ENCODE measurements at regions not wholly inside any gene's neighbourhood (a gene's known extent, or its start where the extent isn't known, plus 50 kb on each side); places are given as distances from the start of the nearest gene placed in this dataset.

DNA sequence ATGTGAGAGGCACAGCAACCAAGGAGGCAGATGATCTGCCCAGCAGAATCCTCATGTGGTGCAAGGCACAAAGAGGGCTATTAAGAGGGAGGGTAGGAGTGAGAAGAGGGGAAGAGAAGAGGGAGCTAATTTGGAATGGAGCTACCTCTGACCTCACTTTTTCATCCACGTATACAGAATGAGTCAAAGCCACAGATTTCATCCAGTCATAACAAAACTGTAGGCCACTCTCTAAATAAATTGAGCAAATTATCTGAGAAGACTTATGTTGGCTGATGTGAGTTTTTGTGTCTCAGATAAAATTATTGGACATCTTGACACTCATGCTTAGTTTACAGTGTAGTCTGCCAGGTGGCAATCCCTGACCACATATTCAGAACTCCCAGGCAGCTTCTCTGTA is 325.6 kb downstream of the TTLL7 start:
- no peak for DNase-seq (ENCODE audit: low read depth)

DNA sequence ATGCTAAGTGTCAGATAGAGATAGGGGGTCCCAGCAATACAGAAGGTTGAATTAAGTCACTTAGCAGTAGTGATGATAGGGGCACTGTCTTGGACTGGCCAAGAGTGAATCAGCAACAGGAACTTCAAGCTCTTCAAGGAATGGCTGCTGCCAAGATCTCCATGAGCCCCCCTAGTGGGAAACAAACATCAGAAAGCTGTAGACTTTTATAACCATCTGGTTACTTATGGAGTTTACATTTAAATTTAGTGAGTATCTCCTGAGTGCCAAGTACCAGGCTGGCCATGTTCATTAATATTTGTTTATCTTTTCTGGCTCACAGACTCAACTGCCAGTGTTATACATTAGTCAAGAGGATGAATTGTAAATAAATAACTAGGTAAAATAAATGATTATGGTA is 327.3 kb downstream of the TTLL7 start:
- no peak for DNase-seq (ENCODE audit: low read depth)

DNA sequence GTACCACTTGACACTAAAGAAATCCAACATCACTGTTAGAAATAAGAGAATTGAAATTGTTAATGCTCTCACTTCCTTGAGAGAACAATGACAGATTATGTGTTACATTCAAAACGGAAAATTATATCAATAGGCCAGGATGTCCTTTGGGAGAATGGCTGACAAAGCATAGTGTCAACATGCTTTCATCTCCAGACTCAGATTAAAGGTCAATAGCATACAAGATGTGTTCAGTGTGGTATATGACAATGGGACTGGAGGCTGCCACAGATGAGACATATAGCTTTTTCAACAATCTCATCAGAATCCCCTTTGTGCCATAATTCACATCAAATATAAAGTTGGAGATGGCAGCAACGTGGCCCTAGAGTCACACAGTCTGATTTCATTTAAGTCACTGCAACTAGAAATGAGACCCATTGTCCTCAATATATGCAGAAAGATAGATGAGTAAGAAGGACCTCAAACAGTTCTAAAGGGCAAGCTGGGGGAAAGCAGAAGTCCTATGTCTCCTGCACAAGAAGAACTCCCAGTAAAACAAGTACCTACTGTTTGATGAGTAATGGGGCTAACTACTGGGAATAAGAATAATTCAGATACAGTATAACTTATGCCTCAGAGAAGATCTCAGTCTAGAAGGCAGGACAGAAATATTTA is 327.9 kb downstream of the TTLL7 start:
- no peak for DNase-seq (ENCODE audit: low read depth)

DNA sequence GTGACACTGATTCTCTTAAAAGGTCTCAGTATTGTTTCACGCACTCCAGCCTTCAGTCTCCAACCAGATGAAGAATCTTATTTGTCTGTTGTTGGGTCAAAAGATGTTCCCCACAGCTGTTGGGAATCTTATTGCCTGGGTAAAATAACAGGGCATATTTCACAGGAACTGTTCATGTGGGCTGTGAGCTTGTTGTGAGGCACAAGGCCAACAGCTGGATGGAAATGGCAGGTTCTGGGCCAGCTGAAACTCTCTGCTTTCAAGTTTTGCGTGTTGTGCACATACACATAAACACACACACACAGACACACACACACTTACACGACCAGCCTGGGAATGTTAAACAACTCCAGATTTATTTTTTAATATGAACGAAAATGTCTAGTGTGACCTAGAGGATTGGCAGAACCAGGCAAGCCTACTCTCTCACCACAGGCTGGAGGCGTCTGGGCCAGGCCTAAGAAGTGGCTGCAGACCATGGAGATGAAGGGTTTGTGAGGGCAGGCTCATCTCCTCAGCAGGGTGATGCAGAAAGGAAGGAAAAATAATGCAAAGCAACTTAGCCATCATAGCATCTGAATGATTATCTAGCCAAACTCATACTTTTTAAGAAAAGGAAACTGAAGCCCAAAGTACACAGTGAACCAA is 357.0 kb downstream of the TTLL7 start:
- no peak for DNase-seq (ENCODE audit: low read depth)

DNA sequence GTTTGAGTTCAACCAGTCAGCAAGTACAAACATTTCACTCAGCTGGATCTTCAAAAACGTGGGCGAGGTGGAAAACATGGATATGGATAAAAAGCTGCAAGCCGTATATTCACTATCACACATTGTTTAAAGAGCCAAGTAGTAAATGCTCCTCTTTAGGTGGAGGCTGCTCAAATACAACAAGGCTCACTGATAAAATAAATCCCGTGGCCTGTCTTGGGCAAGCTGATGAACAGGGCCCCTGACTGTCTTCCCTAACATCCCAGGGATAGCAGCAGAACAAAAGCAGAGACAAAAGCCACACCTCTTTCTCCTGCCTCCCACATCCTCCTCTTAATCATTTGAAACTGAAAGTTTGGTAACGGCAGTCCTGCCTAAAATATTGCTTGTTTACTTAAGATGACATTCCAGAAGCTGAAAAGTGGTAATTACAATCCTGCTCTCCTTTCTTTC is 357.7 kb downstream of the TTLL7 start:
- DNase-seq (ENCODE audit: low read depth): peak; percentile 43

DNA sequence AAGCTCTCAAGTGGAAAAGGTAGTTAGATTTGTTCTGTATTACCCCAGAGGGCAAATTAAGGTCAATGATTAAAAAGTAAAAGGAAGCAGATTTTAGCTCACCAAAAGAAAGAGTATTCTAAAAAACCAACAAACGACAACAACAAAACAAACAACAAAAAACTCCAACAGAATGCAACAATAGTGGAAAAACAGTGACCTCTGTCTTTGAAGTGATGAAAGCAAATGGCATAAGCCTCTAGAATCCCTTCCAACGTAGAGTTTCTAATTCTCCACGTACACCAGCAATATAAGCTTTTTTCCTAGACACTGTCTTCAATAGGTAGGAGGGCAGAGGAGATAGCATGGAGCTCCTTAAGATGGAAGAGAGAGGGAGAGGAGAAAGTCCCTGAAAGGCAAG is 359.1 kb downstream of the TTLL7 start:
- DNase-seq (ENCODE audit: low read depth): no peak

DNA sequence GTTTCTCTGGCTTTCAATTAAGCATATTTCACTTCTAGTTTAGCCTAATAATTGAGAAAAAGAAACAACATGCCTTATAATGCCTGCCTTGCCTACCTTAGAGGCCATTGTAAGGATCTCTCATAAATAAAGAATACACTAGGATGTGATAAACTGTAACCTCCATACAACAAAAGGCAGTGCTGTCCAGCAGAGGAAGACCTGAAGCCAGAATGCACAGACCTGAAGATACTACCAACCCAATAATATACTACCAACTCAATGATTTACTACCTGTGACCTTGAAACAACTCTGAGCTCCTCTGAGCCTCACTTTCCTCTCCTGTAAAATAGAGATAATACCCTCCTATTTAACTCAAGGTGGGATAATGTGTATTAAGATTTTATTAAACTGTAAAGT is 361.3 kb downstream of the TTLL7 start:
- no peak for DNase-seq (ENCODE audit: low read depth)

DNA sequence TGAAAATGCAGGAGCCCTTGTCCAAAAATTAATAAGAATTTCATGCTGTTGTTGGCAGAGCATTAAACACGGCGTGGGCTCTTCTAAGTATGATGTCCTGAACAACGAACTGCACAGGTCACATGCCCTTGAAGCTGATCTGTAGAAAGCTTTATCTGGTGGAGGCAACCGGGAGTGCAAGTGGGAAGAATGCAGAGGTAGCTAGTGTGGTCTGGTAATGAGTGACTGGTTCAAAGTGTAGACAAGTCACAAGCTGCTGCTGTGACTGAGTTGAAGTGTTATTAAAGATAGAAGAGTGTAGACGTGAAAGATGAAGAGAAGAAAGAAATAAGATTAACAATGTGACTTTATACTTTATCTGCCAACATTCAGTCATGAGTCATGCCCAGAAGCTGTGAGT is 361.9 kb downstream of the TTLL7 start:
- DNase-seq (ENCODE audit: low read depth): no peak

DNA sequence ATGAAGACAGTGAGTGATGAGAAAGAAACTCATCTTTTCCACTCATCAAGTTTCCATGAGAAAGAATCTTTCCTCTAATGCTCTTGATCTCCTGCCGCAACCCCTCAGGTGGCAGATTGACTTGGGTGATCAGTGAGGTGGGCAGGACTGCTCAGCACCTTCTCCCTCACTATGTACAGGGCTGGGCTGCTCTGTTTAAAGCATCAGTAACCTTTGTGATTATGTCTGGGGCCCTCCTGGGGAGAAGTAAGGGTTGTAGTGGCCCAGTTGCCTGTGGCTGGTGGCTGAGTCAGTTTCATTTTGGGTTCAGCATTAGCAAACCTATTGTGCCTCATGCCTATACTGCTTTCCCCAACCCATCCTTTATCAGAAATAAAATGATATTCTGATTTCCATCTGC is 366.0 kb downstream of the TTLL7 start:
- DNase-seq (ENCODE audit: low read depth): no peak

DNA sequence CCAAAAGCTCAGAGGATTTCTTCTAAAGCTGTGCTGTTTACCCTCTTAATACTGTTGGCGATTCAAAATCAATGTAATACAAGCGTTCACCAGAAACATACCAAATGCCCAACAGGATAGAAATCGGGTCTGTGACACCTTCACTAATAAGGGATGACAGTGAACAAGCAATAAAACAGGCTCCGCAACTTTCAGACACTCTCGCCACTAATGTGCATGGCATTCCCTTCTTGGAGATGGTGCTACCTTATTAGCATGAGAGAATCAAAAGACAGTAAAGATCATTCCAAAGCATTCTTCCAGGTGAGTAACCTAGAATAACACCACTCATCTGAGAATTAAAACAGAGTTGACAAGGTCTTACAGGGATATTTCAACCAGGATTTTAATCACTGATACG is 367.1 kb downstream of the TTLL7 start:
- no peak for DNase-seq (ENCODE audit: low read depth)

DNA sequence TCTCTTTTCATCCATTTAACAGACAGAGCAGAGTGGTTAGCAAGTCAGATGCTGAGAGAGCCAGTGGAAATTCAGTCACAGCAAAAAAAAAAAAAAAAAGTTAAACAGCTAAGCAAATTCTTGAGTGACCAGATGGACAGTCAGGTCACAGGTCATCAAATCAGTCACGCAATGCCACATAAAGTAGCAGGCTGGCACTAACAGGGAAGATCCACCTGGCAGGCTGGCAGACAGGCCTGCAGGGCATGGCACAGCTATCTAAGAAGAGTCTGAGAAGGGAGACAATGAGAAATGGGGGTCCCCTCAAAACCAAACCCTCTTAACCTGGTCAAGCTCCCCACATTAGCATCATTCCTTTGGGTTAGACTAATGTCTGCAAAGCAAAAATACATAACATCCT is 371.9 kb downstream of the TTLL7 start:
- no peak for DNase-seq (ENCODE audit: low read depth)

DNA sequence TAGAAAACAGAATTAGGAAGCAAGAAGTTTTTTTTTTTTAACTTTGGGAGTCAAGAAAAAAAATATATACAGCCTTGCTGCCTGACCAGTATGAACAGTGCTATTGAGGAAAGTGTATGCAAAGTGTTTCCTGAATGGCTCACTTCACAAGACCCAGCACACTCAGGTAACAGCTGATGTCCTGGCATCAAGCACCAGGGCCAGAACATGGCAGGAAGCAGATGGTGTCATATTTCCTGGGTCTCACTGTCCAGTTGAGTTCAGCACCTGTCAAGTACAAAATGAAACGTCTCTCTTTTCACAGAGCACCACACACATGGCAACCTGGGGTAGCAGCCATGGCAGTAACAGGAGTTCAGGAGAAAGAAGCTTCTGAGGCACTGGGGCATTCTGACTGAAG is 372.3 kb downstream of the TTLL7 start:
- DNase-seq (ENCODE audit: low read depth): no peak

DNA sequence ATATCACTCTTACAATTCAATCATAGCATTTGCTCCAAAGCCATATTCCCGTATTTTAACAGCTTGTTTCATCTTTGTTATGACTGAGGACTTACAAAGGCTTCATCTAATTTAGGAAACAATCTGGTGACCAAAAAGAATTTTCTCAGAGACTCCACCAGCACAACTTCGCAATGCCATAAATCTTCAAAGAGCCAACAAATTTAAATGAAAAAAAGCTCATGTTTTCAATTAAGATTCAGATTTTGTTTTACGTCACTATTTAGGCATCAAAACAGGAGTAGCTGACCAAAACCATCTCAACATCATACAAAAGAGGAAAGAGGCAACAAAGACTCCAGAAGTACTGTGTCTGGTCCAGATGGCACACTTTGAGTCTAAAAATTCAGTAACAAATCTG is 373.3 kb downstream of the TTLL7 start:
- no peak for DNase-seq (ENCODE audit: low read depth)

DNA sequence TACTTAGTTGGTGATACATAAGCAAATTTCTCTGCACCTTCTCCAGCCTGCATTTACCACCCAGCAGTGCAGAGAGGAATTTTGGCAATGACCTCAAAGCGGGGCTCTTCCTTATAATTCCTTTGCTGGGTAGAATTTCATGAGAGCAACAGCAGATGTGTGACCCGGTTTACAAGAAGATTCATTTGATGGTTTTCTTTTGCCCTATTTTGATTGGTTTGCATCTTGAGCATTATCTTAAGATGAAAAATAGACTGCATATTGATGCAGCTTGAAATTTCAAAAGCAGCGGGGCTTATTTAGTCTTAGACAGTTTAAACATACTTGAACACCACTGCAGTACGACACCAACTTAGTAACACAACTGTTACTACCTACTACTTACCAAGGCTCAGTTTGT is 378.9 kb downstream of the TTLL7 start:
- DNase-seq (ENCODE audit: low read depth): no peak

DNA sequence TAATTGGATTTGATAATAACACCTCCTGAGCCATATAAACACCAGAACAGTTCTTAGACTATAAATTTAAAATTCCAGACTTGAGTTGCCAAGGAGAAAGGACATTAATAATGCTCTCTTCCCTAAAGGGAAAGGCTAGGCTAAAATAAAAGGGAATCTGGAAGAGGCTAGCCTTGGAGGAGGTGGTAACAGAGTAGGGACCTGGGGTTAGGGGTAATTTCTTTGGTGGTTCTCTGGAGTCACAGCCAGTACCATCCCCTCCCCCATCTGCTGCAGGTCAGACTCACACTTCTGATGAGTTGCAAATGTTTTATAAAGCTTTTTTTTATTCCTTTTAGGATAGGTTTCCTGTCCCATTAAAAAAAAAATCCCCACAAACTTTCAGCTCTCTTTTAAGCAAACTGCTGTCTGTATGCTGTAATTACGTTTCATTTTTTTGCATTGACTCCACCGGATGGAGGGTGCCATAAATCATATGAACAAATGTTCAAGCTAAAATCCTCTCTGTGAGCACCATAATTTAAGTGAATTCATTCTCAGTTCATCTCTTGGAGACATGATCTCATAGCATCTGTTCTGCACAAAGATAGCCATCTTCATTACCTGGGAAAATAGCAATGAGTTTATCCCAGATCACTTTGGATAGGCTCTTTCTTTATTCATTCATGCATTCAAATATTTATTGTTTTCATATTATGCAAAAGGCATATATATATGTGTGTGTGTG is 379.6 kb downstream of the TTLL7 start:
- DNase-seq (ENCODE audit: low read depth): no peak

DNA sequence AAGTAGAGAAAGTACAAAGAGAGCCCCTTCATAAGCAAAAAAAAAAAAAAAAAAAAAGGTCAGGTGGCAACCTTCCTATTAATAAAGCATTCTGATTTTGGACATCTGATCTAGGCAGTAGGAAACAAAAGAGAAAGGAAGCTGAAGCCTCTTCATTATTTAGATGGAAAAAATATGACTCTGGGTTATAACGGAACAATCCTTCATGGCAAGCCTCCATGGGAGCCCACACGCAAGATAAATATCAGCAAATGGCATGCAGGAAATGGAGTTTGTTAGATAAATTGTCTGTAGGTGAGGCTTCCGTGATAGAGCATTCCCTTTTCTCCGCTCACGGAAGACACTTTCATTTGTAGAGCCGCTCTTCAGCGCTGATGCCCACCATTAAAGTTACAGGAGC is 381.0 kb downstream of the TTLL7 start:
- no peak for DNase-seq (ENCODE audit: low read depth)

DNA sequence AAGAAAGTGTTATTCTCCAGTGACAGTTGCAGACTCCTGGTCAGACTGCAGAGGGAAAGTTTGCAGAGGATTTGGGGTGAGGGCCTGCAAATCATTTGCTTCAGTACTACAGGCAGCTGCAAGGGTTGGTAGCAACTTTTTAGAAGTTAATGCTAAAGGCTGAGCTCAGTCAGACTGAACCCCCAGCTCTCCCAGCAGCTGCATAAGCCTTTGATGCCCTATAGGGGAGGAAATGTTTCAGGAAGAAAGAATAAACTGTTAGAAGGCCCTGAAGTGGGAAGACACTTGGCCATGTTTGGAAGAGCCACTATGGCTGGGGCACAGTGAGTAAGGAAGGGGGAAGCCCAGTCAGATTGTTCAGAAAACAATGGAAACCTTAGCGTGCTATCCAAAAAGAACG is 383.6 kb downstream of the TTLL7 start:
- no peak for DNase-seq (ENCODE audit: low read depth)

DNA sequence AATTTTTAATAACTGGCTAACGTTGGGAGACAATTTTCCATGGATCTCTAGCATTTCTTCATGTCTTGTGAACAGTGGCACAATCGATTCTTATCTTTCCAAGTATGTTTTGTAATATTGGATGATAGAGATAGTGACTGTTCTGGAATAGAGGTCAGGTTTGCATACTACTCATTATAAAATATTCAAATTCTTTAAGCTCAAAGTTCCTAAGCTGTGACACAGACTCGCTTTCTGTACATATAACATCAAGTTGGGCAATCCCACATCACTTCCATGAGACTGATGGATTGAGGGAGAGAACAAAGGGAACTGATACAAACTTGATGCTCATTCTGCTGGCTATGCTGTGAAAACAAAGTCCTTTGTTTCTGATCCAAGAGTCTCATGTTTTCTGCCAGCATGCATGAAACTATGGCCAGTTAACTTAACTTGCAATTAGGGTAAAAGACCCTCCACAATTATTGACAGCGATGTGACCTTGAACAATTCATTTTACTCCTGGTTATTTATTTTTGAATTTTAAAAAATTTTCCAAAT is 392.4 kb downstream of the TTLL7 start:
- DNase-seq (ENCODE audit: low read depth): no peak

DNA sequence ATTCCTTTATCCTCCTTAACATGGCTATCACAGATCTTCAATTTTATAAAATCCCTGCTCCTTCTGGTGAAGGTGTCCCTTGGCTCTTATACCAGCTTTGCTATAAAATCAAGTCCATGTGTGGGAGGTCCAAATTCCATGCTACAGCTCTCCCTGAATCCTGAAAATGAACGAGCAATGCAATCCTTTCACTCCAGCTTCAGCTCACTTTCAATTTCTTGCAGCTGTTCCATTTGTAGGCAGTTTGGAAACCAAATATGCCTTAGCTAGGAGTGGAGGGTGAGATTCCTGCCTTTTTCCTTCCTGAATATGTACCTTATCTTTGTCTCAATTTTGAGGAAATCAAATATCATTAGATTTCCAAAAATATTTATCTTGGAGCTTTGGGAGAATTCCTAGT is 402.6 kb downstream of the TTLL7 start:
- no peak for DNase-seq (ENCODE audit: low read depth)

DNA sequence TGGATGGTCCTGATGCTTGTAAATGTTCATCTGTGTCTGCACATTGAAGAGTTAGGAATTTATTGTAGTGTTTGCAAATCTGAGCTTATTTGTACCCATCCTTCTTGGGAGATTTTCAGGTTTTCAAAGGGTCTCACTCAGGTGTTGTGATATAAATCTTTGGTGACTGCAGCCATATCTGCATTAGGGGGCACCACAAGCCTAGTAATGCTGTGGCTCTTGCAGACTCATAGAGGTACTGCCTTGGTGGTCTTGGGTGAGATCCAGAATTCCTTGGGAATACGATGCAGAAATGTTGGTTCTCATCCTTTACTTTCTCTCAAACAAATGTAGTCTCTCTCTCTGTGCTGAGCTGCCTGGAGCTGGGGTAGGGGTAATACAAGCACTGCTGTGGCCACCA is 405.9 kb downstream of the TTLL7 start:
- no peak for DNase-seq (ENCODE audit: low read depth)

DNA sequence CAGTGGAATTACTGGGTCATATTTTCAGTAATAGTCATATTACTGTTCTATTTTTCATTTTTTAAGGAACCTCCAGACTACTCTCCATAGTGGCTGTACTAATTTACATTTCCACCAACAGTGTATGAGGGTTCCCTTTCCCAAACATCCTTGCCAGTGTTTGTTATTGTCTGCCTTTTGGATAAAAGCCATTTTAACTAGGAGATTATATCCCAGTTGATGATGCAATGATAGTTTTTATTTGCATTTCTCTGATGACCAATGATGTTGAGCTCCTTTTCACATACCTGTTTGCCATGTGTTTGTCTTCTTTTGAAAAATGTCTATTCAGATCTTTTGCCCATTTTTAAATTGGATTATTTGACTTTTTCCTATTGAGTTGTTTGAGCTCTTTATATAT is 410.8 kb downstream of the TTLL7 start:
- DNase-seq (ENCODE audit: low read depth): no peak

DNA sequence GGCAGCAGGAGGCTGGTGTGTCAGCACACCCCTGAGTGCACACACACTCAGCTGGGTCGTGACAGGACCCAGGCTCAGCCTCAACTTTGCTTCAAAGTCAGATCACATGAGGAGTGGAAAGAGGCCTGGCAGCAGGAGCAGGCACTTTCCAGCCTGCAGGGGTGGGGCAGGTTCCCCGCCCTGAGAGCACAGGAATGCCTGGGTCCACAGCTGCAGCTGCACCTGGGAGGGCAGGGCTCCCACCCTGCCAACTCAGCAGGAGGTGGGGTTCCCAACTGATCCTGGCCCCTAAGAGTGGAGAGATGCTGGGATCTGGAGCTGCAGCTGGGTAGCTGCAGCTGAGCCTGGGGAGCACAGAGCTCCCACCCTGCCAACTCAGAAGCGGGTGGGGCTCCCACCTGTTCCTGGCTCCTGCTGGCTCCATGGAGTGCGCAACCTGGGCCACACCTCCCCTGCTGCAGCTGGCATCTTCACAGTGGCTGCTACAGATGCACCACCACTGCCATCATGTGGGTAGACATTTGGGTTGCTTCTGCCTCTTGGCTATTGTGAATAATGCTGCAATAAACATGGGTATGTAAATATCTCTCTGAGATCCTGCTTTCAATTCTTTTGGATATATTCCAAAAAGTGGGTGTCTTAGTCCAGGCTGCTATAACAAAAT is 415.4 kb downstream of the TTLL7 start:
- DNase-seq (ENCODE audit: low read depth): peak; percentile 40

DNA sequence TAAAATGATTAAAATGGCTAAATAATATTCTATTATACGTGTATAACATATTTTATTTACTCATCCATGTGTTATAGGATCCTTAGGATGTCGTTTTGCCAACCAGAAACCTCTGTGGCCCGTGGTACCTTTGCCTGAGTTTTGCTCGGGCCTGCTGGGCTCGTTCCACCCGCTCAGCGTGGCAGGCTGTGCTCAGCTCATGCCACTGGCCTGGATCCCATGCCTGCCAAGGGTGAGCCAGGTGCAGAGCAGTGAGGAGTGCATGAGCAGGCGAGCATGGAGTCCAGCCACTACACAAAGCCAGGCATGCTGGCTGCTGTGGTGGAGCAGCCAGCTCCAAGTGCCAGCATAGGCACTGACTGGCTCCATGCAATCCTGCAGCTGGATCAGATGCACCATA is 417.2 kb downstream of the TTLL7 start:
- DNase-seq (ENCODE audit: low read depth): no peak
